Loucy (cell line): ENCODE measurements at regions not wholly inside any gene's neighbourhood (a gene's known extent, or its start where the extent isn't known, plus 50 kb on each side); places are given as distances from the start of the nearest gene placed in this dataset.

Experiments used
- H2AFZ ChIP-seq: fragments of 200-600 bp; sonication (generic); 2 replicates; pipeline ENCODE4 v1.6.0; 2016; ENCODE audit warnings: antibody characterized with exemption, mild to moderate bottlenecking, low read length, moderate library complexity
- H3F3A ChIP-seq: fragments of 200-600 bp; 2 replicates; pipeline ENCODE4 v1.6.0; 2016; ENCODE audit warnings: antibody characterized with exemption, low read depth, mild to moderate bottlenecking
- H3K27me3 ChIP-seq: fragments of 200-600 bp; sonication (generic); 2 replicates; pipeline ENCODE4 v1.6.1; 2014; ENCODE audit warnings: low read length, mild to moderate bottlenecking; ENCODE audit not compliant: insufficient read depth, poor library complexity, severe bottlenecking
- H3K36me3 ChIP-seq: fragments of 200-600 bp; sonication (generic); 2 replicates; pipeline ENCODE4 v1.6.1; 2016; ENCODE audit warnings: low read length; ENCODE audit not compliant: insufficient read depth
- H3K4me1 ChIP-seq: fragments of 200-600 bp; sonication (generic); 2 replicates; pipeline ENCODE4 v1.5.1; 2014; ENCODE audit warnings: low read length, mild to moderate bottlenecking; ENCODE audit not compliant: insufficient read depth, poor library complexity, severe bottlenecking
- H3K4me2 ChIP-seq: fragments of 200-600 bp; sonication (generic); 2 replicates; pipeline ENCODE4 v1.6.0; 2014; ENCODE audit warnings: antibody characterized with exemption, low read length, low read depth, mild to moderate bottlenecking; ENCODE audit not compliant: poor library complexity, severe bottlenecking
- H3K4me3 ChIP-seq: fragments of 200-600 bp; sonication (generic); 2 replicates; pipeline ENCODE4 v1.5.1; 2014; ENCODE audit warnings: low read length, mild to moderate bottlenecking, mixed read lengths; ENCODE audit not compliant: poor library complexity, severe bottlenecking
- H3K79me2 ChIP-seq: fragments of 200-600 bp; sonication (generic); 2 replicates; pipeline ENCODE4 v1.6.1; 2014; ENCODE audit warnings: low read length; ENCODE audit not compliant: insufficient read depth
- H3K9ac ChIP-seq: fragments of 200-600 bp; sonication (generic); 2 replicates; pipeline ENCODE4 v1.6.0; 2014; ENCODE audit warnings: mild to moderate bottlenecking, low read depth, low read length, moderate library complexity; ENCODE audit not compliant: poor library complexity, severe bottlenecking
- H3K9me2 ChIP-seq: fragments of 200-600 bp; sonication (generic); replicated peaks from 2 replicates; pipeline ENCODE4 v1.6.1; 2016; ENCODE audit warnings: low read depth, low read length, mixed read lengths
- H3K9me3 ChIP-seq: fragments of 200-600 bp; sonication (generic); 2 replicates; pipeline ENCODE4 v1.6.1; 2014; ENCODE audit warnings: mild to moderate bottlenecking, antibody characterized with exemption, low read length, low read depth; ENCODE audit not compliant: insufficient read depth
- H4K20me1 ChIP-seq: fragments of 200-600 bp; sonication (generic); 2 replicates; pipeline ENCODE4 v1.6.0; 2014; ENCODE audit warnings: antibody characterized with exemption, low read length, mild to moderate bottlenecking; ENCODE audit not compliant: insufficient read depth, poor library complexity, severe bottlenecking
- CTCF ChIP-seq: fragments of 200-600 bp; sonication (generic); conservative IDR thresholded peaks from 2 replicates; pipeline ENCODE4 v1.5.1; 2014; ENCODE audit warnings: mild to moderate bottlenecking, antibody characterized with exemption, low read length
- EZH2phosphoT487 ChIP-seq: fragments of 200-600 bp; IDR thresholded peaks from 2 replicates; pipeline ENCODE4 v1.6.1; 2018; ENCODE audit warnings: antibody characterized with exemption, mild to moderate bottlenecking, moderate library complexity, borderline replicate concordance

GRCh38 chr12:107840186-107840585, 65.7 kb downstream of the ASCL4 start:
- TF ChIP-seq EZH2phosphoT487 (no peak), CTCF (no peak)
- Histone ChIP-seq H2AFZ (no peak overlapping the region), H3K4me2 (no peak overlapping the region), H3K27me3 (no peaks in the 10 kb centered on the region), H3K9ac (no peak overlapping the region), H3K4me3 (no peak overlapping the region), H3K36me3 (no peaks in the 10 kb centered on the region), H3K79me2 (no peaks in the 10 kb centered on the region), H3F3A (no peaks in the 10 kb centered on the region), H3K9me3 (no peaks in the 10 kb centered on the region), H3K4me1 (no peaks in the 10 kb centered on the region), H3K9me2 (no peaks in the 10 kb centered on the region), H4K20me1 (no peaks in the 10 kb centered on the region)

- no peaks in the 10 kb centered on the region for H4K20me1 ChIP-seq
- TF ChIP-seq CTCF (no peak), EZH2phosphoT487 (no peak)
- H3K36me3 ChIP-seq: no peaks in the 10 kb centered on the region
- H3K4me2 ChIP-seq: no peak overlapping the region
- no peak overlapping the region for H3K9ac ChIP-seq
- no peak overlapping the region for H2AFZ ChIP-seq
- no peaks in the 10 kb centered on the region for H3K79me2 ChIP-seq
- no peaks in the 10 kb centered on the region for H3K9me2 ChIP-seq
- no peak overlapping the region for H3K4me3 ChIP-seq
- H3K4me1 ChIP-seq: no peaks in the 10 kb centered on the region
- no peaks in the 10 kb centered on the region for H3K9me3 ChIP-seq
- H3K27me3 ChIP-seq: no peaks in the 10 kb centered on the region
- H3F3A ChIP-seq: no peaks in the 10 kb centered on the region
These were observed 69.1 kb downstream of the ASCL4 start for GRCh38 chr12:107843351-107844311.

- Histone ChIP-seq H3F3A (no peaks in the 10 kb centered on the region), H3K9me3 (no peaks in the 10 kb centered on the region), H3K27me3 (no peaks in the 10 kb centered on the region), H3K4me3 (no peak overlapping the region), H2AFZ (no peak overlapping the region), H3K9ac (no peak overlapping the region), H3K36me3 (no peaks in the 10 kb centered on the region), H3K79me2 (no peaks in the 10 kb centered on the region), H3K4me2 (no peak overlapping the region), H4K20me1 (no peaks in the 10 kb centered on the region), H3K4me1 (no peaks in the 10 kb centered on the region), H3K9me2 (no peaks in the 10 kb centered on the region)
- no peak for TF ChIP-seq EZH2phosphoT487
- no peak for TF ChIP-seq CTCF
These were observed 69.9 kb downstream of the ASCL4 start for GRCh38 chr12:107844312-107844921.
